IMR-90 (cell line): ENCODE measurements at regions not wholly inside any gene's neighbourhood (a gene's known extent, or its start where the extent isn't known, plus 50 kb on each side); places are given as distances from the start of the nearest gene placed in this dataset.

Experiments used
- ATAC-seq: fragments of 200-7000 bp; cut with Tn5 transposase; 2 replicates; pipeline ENCODE4 v1.9.1; 2020; ENCODE audit warnings: low read depth, mild to moderate bottlenecking, moderate library complexity
- BruUV-seq: library from RNA; stranded (reverse); fragments of 400-500 nt; replicated peaks from 2 replicates; lab custom pipeline; 2021; lab: Mats Ljungman, UMichigan
- CTCF ChIA-PET: fragments of 300-600 bp; formaldehyde crosslinking; extraction: SDS; loops from one replicate; lab custom pipeline; 2021; ENCODE audit warnings: antibody characterized with exemption; lab: Yijun Ruan, JAX
- POLR2A ChIA-PET: fragments of 300-600 bp; sonication (Branson Sonifier 250); formaldehyde crosslinking; loops from one replicate; lab custom pipeline; 2022; ENCODE audit warnings: antibody characterized with exemption; ENCODE audit not compliant: unreplicated experiment; lab: Charles Lee
- DNase-seq: peaks from one replicate; pipeline ENCODE4 v3.0.0; 2013
- H2AFZ ChIP-seq: replicated peaks from 2 replicates; pipeline ENCODE3; 2013; ENCODE audit warnings: low read length, mild to moderate bottlenecking; ENCODE audit not compliant: poor library complexity
- H2AK5ac ChIP-seq: 2 replicates; pipeline ENCODE4 v1.6.1; 2013; ENCODE audit warnings: low read depth, low read length, inconsistent platforms
- H2AK9ac ChIP-seq: replicated peaks from 2 replicates; pipeline ENCODE3; 2013; ENCODE audit warnings: mild to moderate bottlenecking, low read depth, low read length, moderate library complexity; ENCODE audit not compliant: poor library complexity
- H2BK120ac ChIP-seq: 2 replicates; pipeline ENCODE4 v1.6.1; 2013; ENCODE audit warnings: low read depth, low read length, inconsistent platforms
- H2BK15ac ChIP-seq: 3 replicates; pipeline ENCODE4 v1.6.1; 2013; ENCODE audit warnings: low read depth, low read length, inconsistent platforms
- H2BK20ac ChIP-seq: 2 replicates; pipeline ENCODE4 v1.6.1; 2013; ENCODE audit warnings: low read depth, mild to moderate bottlenecking, inconsistent platforms, low read length, moderate library complexity
- H2BK5ac ChIP-seq: 2 replicates; pipeline ENCODE4 v1.6.1; 2013; ENCODE audit warnings: mild to moderate bottlenecking, low read depth, low read length, inconsistent platforms; ENCODE audit not compliant: poor library complexity, severe bottlenecking
- H3K14ac ChIP-seq: replicated peaks from 2 replicates; pipeline ENCODE4 v1.6.1; 2013; ENCODE audit warnings: low read depth, low read length, inconsistent platforms
- H3K18ac ChIP-seq: 2 replicates; pipeline ENCODE4 v1.6.1; 2013; ENCODE audit warnings: low read depth, low read length, control low read depth
- H3K23ac ChIP-seq: 2 replicates; pipeline ENCODE4 v1.6.1; 2013; ENCODE audit warnings: low read depth, low read length, inconsistent platforms
- H3K27ac ChIP-seq: 2 replicates; pipeline ENCODE4 v1.5.1; 2013; ENCODE audit warnings: mild to moderate bottlenecking, control low read depth, low read length; ENCODE audit not compliant: insufficient read depth
- H3K27me3 ChIP-seq: 2 replicates; pipeline ENCODE4 v1.6.1; 2013; ENCODE audit warnings: low read length; ENCODE audit not compliant: control insufficient read depth, insufficient read depth
- H3K36me3 ChIP-seq: 2 replicates; pipeline ENCODE4 v1.6.1; 2013; ENCODE audit warnings: low read length, mixed read lengths; ENCODE audit not compliant: control insufficient read depth, insufficient read depth
- H3K4ac ChIP-seq: 2 replicates; pipeline ENCODE4 v1.6.1; 2013; ENCODE audit warnings: low read depth, low read length, inconsistent platforms
- H3K4me1 ChIP-seq: 2 replicates; pipeline ENCODE4 v1.6.1; 2013; ENCODE audit warnings: low read length, mixed read lengths; ENCODE audit not compliant: control insufficient read depth, insufficient read depth
- H3K4me2 ChIP-seq: 2 replicates; pipeline ENCODE4 v1.6.1; 2013; ENCODE audit warnings: low read depth, mild to moderate bottlenecking, control low read depth, low read length, moderate library complexity
- H3K4me3 ChIP-seq: 2 replicates; pipeline ENCODE4 v1.5.1; 2013; ENCODE audit warnings: low read depth, mild to moderate bottlenecking, control low read depth, low read length, moderate library complexity; ENCODE audit not compliant: insufficient read depth
- H3K56ac ChIP-seq: 2 replicates; pipeline ENCODE4 v1.6.1; 2013; ENCODE audit warnings: low read length, inconsistent platforms; ENCODE audit not compliant: insufficient read depth; ENCODE audit errors: extremely low read depth
- H3K79me1 ChIP-seq, 2 experiments: 2 replicates each; pipeline ENCODE4 v1.6.1; 2013; ENCODE audit warnings: low read length in 2 of 2, inconsistent platforms in 1 of 2, low read depth in 1 of 2
- H3K9ac ChIP-seq: 2 replicates; pipeline ENCODE4 v1.6.1; 2013; ENCODE audit warnings: low read depth, low read length, control low read depth
- H3K9me1 ChIP-seq: 2 replicates; pipeline ENCODE4 v1.6.1; 2013; ENCODE audit warnings: low read length, inconsistent platforms; ENCODE audit not compliant: insufficient read depth
- H3K9me3 ChIP-seq: 2 replicates; pipeline ENCODE4 v1.6.1; 2013; ENCODE audit warnings: low read length; ENCODE audit not compliant: control insufficient read depth, insufficient read depth
- H4K20me1 ChIP-seq: 2 replicates; pipeline ENCODE4 v1.6.1; 2013; ENCODE audit warnings: low read length, inconsistent platforms; ENCODE audit not compliant: insufficient read depth
- H4K5ac ChIP-seq: 2 replicates; pipeline ENCODE4 v1.6.1; 2013; ENCODE audit warnings: mild to moderate bottlenecking, low read depth, low read length, control low read depth
- H4K8ac ChIP-seq, 2 experiments: 2 replicates each; pipeline ENCODE4 v1.6.1; 2013; ENCODE audit warnings: low read depth in 2 of 2, low read length in 2 of 2, control low read depth in 1 of 2, inconsistent platforms in 1 of 2
- H4K91ac ChIP-seq: 2 replicates; pipeline ENCODE4 v1.6.1; 2013; ENCODE audit warnings: low read depth, low read length, inconsistent platforms; ENCODE audit not compliant: insufficient read depth
- BHLHE40 ChIP-seq: fragments of 150-350 bp; IDR thresholded peaks from 2 replicates; pipeline ENCODE4 v1.6.1; 2016; ENCODE audit warnings: mild to moderate bottlenecking, low read depth, low read length
- CEBPB ChIP-seq: IDR thresholded peaks from 2 replicates; pipeline ENCODE4 v1.6.1; 2012; ENCODE audit warnings: low read depth, low read length, improper control_type of control experiment
- CHD1 ChIP-seq: IDR thresholded peaks from 2 replicates; pipeline ENCODE4 v1.6.1; 2012; ENCODE audit warnings: low read depth, low read length, improper control_type of control experiment
- FOS ChIP-seq: fragments of 150-350 bp; IDR thresholded peaks from 2 replicates; pipeline ENCODE4 v1.6.1; 2016; ENCODE audit warnings: low read depth, low read length
- MAFK ChIP-seq: IDR thresholded peaks from 2 replicates; pipeline ENCODE4 v1.6.1; 2012; ENCODE audit warnings: low read depth, low read length, improper control_type of control experiment
- MAZ ChIP-seq: IDR thresholded peaks from 2 replicates; pipeline ENCODE4 v1.6.1; 2012; ENCODE audit warnings: low read depth, mild to moderate bottlenecking, low read length, improper control_type of control experiment, moderate library complexity, borderline replicate concordance
- MXI1 ChIP-seq: IDR thresholded peaks from 2 replicates; pipeline ENCODE4 v1.6.1; 2012; ENCODE audit warnings: low read depth, mild to moderate bottlenecking, low read length, moderate library complexity, borderline replicate concordance
- NFE2L2 ChIP-seq: fragments of 150-350 bp; IDR thresholded peaks from 2 replicates; pipeline ENCODE4 v1.6.1; 2016; ENCODE audit warnings: low read depth, mild to moderate bottlenecking, low read length
- POLR2A ChIP-seq: IDR thresholded peaks from 2 replicates; pipeline ENCODE4 v1.6.1; 2012; ENCODE audit warnings: mild to moderate bottlenecking, low read depth, low read length
- RAD21 ChIP-seq: IDR thresholded peaks from 2 replicates; pipeline ENCODE4 v1.6.1; 2012; ENCODE audit warnings: low read length, improper control_type of control experiment
- RCOR1 ChIP-seq: IDR thresholded peaks from 2 replicates; pipeline ENCODE4 v1.6.1; 2012; ENCODE audit warnings: mild to moderate bottlenecking, low read length, improper control_type of control experiment; ENCODE audit not compliant: insufficient replicate concordance
- RFX5 ChIP-seq: IDR thresholded peaks from 2 replicates; pipeline ENCODE4 v1.8.0; 2012; ENCODE audit warnings: low read depth, mild to moderate bottlenecking, low read length, moderate library complexity
- SMC3 ChIP-seq: fragments of 150-350 bp; IDR thresholded peaks from 2 replicates; pipeline ENCODE4 v1.6.1; 2016; ENCODE audit warnings: low read depth, mild to moderate bottlenecking, antibody characterized with exemption, low read length, moderate library complexity
- WGBS, 2 experiments: methylation state at CpG; one replicate each; pipeline versions ENCODE4 v1.1.5 to v1.1.7; 2013; ENCODE audit warnings: missing lambda C conversion rate in 2 of 2; ENCODE audit not compliant: insufficient read length in 1 of 2; ENCODE audit errors: extremely low coverage in 2 of 2; 5-methylcytosine and 5-hydroxymethylcytosine counted together
- dilution Hi-C: fragments of 300-500 bp; cut with HindIII; formaldehyde crosslinking; loops from one replicate; pipeline ENCODE4 v1.14.3; 2018; ENCODE audit warnings: low sequenced_read_pairs; ENCODE audit not compliant: unreplicated experiment
- in situ Hi-C: fragments of 300-500 bp; cut with MboI; formaldehyde crosslinking; loops from 3 replicates; pipeline ENCODE4 v1.14.3; 2019; ENCODE audit warnings: low sequenced_read_pairs, inconsistent platforms, mixed read lengths
- intact Hi-C: fragments of 100-400 bp; cut with micrococcal nuclease; formaldehyde crosslinking; loops from 2 replicates; pipeline ENCODE4 v1.10.0; 2022
- TF ChIP-seq, protein P1 (sequence below): conservative IDR thresholded peaks from 2 replicates; pipeline ENCODE4 v1.5.1; 2012; ENCODE audit warnings: mild to moderate bottlenecking, low read depth, low read length, improper control_type of control experiment
- TF ChIP-seq, protein P2 (sequence below): fragments of 150-350 bp; IDR thresholded peaks from 2 replicates; pipeline ENCODE4 v1.6.1; 2017; ENCODE audit warnings: mild to moderate bottlenecking, antibody characterized with exemption, low read length, low read depth
- TF ChIP-seq, protein P3 (sequence below): fragments of 150-350 bp; IDR thresholded peaks from 2 replicates; pipeline ENCODE4 v1.6.1; 2016; ENCODE audit warnings: low read depth, mild to moderate bottlenecking, low read length, moderate library complexity, borderline replicate concordance

DNA sequence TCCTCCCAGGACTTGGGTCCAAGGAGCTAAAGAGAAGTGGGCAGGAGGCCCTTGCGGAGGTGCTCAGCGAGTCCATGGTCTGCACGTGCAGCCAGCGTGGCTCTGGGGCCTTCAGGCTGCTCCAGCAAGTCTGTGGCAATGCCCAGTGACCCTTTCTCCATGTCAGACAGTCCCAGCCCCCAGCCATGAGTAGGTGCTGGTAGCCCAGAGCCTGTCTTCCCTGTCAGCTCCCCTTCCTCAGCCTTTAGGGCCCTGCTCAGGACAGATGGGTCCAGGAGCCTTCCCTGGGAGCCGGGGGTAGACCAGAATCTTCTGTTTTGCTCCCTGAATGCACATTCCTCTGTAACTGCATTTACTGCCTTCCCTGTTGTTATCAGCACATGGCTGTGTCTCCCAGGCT lies 147.2 kb upstream of the IRX2 start:
- Histone ChIP-seq H4K20me1 (no peaks in the 10 kb centered on the region), H4K8ac (no peak overlapping the region), H3K27ac (no peak overlapping the region), H2BK20ac (no peak overlapping the region), H3K9me3 (peaks cover 46% of the 10 kb centered on the region), H3K79me1 (no peaks in the 10 kb centered on the region), H2BK120ac (no peak overlapping the region), H2AFZ (no peak overlapping the region), H3K27me3 (no peaks in the 10 kb centered on the region), H3K14ac (no peak overlapping the region), H3K9ac (no peak overlapping the region), H3K56ac (no peak overlapping the region), H3K4me3 (no peak overlapping the region), H2BK5ac (no peak overlapping the region), H3K9me1 (no peaks in the 10 kb centered on the region), H3K36me3 (no peaks in the 10 kb centered on the region), H3K4me2 (no peak overlapping the region), H3K4ac (no peak overlapping the region), H4K5ac (no peak overlapping the region), H2AK9ac (no peak overlapping the region), H2BK15ac (no peak overlapping the region), H2AK5ac (no peak overlapping the region), H3K4me1 (no peaks in the 10 kb centered on the region), H3K23ac (no peak overlapping the region), H4K91ac (no peak overlapping the region), H3K18ac (no peak overlapping the region)
- in situ Hi-C loops (no loop called here), intact Hi-C loops (no loop called here), dilution Hi-C loops (no loop called here)
- TF ChIP-seq RFX5 (no peak), CHD1 (no peak), RCOR1 (no peak), MXI1 (no peak), NFE2L2 (no peak), MAZ (no peak), POLR2A (no peak), SMC3 (no peak), BHLHE40 (no peak), CEBPB (no peak), FOS (no peak), MAFK (no peak), RAD21 (no peak)
- TF ChIP-seq, protein P1, sequence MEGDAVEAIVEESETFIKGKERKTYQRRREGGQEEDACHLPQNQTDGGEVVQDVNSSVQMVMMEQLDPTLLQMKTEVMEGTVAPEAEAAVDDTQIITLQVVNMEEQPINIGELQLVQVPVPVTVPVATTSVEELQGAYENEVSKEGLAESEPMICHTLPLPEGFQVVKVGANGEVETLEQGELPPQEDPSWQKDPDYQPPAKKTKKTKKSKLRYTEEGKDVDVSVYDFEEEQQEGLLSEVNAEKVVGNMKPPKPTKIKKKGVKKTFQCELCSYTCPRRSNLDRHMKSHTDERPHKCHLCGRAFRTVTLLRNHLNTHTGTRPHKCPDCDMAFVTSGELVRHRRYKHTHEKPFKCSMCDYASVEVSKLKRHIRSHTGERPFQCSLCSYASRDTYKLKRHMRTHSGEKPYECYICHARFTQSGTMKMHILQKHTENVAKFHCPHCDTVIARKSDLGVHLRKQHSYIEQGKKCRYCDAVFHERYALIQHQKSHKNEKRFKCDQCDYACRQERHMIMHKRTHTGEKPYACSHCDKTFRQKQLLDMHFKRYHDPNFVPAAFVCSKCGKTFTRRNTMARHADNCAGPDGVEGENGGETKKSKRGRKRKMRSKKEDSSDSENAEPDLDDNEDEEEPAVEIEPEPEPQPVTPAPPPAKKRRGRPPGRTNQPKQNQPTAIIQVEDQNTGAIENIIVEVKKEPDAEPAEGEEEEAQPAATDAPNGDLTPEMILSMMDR = no peak
- TF ChIP-seq, protein P2, sequence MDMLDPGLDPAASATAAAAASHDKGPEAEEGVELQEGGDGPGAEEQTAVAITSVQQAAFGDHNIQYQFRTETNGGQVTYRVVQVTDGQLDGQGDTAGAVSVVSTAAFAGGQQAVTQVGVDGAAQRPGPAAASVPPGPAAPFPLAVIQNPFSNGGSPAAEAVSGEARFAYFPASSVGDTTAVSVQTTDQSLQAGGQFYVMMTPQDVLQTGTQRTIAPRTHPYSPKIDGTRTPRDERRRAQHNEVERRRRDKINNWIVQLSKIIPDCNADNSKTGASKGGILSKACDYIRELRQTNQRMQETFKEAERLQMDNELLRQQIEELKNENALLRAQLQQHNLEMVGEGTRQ = no peak
- TF ChIP-seq, protein P3, sequence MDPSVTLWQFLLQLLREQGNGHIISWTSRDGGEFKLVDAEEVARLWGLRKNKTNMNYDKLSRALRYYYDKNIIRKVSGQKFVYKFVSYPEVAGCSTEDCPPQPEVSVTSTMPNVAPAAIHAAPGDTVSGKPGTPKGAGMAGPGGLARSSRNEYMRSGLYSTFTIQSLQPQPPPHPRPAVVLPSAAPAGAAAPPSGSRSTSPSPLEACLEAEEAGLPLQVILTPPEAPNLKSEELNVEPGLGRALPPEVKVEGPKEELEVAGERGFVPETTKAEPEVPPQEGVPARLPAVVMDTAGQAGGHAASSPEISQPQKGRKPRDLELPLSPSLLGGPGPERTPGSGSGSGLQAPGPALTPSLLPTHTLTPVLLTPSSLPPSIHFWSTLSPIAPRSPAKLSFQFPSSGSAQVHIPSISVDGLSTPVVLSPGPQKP = no peak
- ChIA-PET CTCF (no interaction called here), POLR2A (no interaction called here)
- no peak for DNase-seq
- ATAC-seq = no peak
- WGBS, 2 experiments = no CpG with 5 or more reads among the region's 5 CpGs
- BruUV-seq = no TSS peak
